Fibroblast of skin of abdomen (primary cell): ENCODE measurements at regions not wholly inside any gene's neighbourhood (a gene's known extent, or its start where the extent isn't known, plus 50 kb on each side); places are given as distances from the start of the nearest gene placed in this dataset.
"Not testable (repeated sequence)": the region's sequence is repeated elsewhere in the genome, so short reads cannot be mapped to it uniquely, and the experiment has no call there.

Experiments used
- DNase-seq: peaks from one replicate; pipeline ENCODE4 v3.0.0-alpha.2; 2013

GRCh38 chr3:127417709-127418559 is 130.1 kb upstream of the PRR20G start:
- no peak for DNase-seq

GRCh38 chr3:127413871-127414270 is 126.0 kb upstream of the PRR20G start:
- DNase-seq = no peak

GRCh38 chr3:127413318-127413673 is 125.5 kb upstream of the PRR20G start:
- DNase-seq = no peak

- DNase-seq = no peak
These were observed 124.9 kb upstream of the PRR20G start for GRCh38 chr3:127412578-127413317.

GRCh38 chr3:127411875-127412274 is 124.0 kb upstream of the PRR20G start:
- not testable (repeated sequence) for DNase-seq

- DNase-seq = no peak
These were observed 123.4 kb upstream of the PRR20G start for GRCh38 chr3:127411083-127411727.

GRCh38 chr3:127410678-127411077 is 122.8 kb upstream of the PRR20G start:
- no peak for DNase-seq

GRCh38 chr3:127410137-127410488 is 122.3 kb upstream of the PRR20G start:
- no peak for DNase-seq

- DNase-seq = no peak
These were observed 121.7 kb upstream of the PRR20G start for GRCh38 chr3:127409421-127410136.

- no peak for DNase-seq
These were observed 121.0 kb upstream of the PRR20G start for GRCh38 chr3:127408684-127409420.

- no peak for DNase-seq
These were observed 120.3 kb upstream of the PRR20G start for GRCh38 chr3:127408022-127408683.

GRCh38 chr3:127407026-127407939 is 119.4 kb upstream of the PRR20G start:
- no peak for DNase-seq

GRCh38 chr3:127406309-127407025 is 118.6 kb upstream of the PRR20G start:
- DNase-seq = no peak

- DNase-seq = no peak
These were observed 117.9 kb upstream of the PRR20G start for GRCh38 chr3:127405791-127406190.

GRCh38 chr3:127405010-127405598 is 117.3 kb upstream of the PRR20G start:
- DNase-seq = no peak

GRCh38 chr3:127404221-127405009 is 116.6 kb upstream of the PRR20G start:
- no peak for DNase-seq

- no peak for DNase-seq
These were observed 115.9 kb upstream of the PRR20G start for GRCh38 chr3:127403795-127404194.

GRCh38 chr3:127399154-127399553 is 111.3 kb upstream of the PRR20G start:
- no peak for DNase-seq

- no peak for DNase-seq
These were observed 108.6 kb upstream of the PRR20G start for GRCh38 chr3:127396473-127396872.
